HG03521 (cell line): ENCODE measurements at regions not wholly inside any gene's neighbourhood (a gene's known extent, or its start where the extent isn't known, plus 50 kb on each side); places are given as distances from the start of the nearest gene placed in this dataset.

Source experiments
- ATAC-seq: cut with Tn5 transposase; IDR thresholded peaks from one replicate; pipeline ENCODE4 v1.9.1; 2021; ENCODE audit warnings: mild to moderate bottlenecking, moderate library complexity; ENCODE audit not compliant: unreplicated experiment

- ATAC-seq = peak; percentile 66
Observed at GRCh38 chr3:147838652-147839051, 429.5 kb downstream of the ZIC1 start.

GRCh38 chr3:147843331-147843730 lies 434.2 kb downstream of the ZIC1 start:
- no peak for ATAC-seq

- no peak for ATAC-seq
Observed at GRCh38 chr3:147846293-147846692, 437.1 kb downstream of the ZIC1 start.

GRCh38 chr3:147846854-147847478 lies 437.8 kb downstream of the ZIC1 start:
- ATAC-seq = no peak

- no peak for ATAC-seq
Observed at GRCh38 chr3:147851062-147851461, 441.9 kb downstream of the ZIC1 start.

- no peak for ATAC-seq
Observed at GRCh38 chr3:147854542-147854941, 445.4 kb downstream of the ZIC1 start.

GRCh38 chr3:147864754-147865354 lies 455.7 kb downstream of the ZIC1 start:
- ATAC-seq = no peak

GRCh38 chr3:147866561-147866960 lies 457.4 kb downstream of the ZIC1 start:
- ATAC-seq = no peak

GRCh38 chr3:147872568-147872967 lies 463.4 kb downstream of the ZIC1 start:
- ATAC-seq = no peak

GRCh38 chr3:147875498-147875897 lies 466.3 kb downstream of the ZIC1 start:
- ATAC-seq = no peak

GRCh38 chr3:147881933-147882332 lies 472.8 kb downstream of the ZIC1 start:
- no peak for ATAC-seq

- ATAC-seq = no peak
Observed at GRCh38 chr3:147886879-147887278, 477.7 kb downstream of the ZIC1 start.

- no peak for ATAC-seq
Observed at GRCh38 chr3:147887797-147888196, 478.6 kb downstream of the ZIC1 start.

- peak; percentile 77 for ATAC-seq
Observed at GRCh38 chr3:147890114-147890513, 480.9 kb downstream of the ZIC1 start.

- no peak for ATAC-seq
Observed at GRCh38 chr3:147895509-147895908, 486.3 kb downstream of the ZIC1 start.

GRCh38 chr3:147900851-147901250 lies 491.7 kb downstream of the ZIC1 start:
- no peak for ATAC-seq

- no peak for ATAC-seq
Observed at GRCh38 chr3:147903026-147903425, 493.9 kb downstream of the ZIC1 start.

GRCh38 chr3:147904421-147904820 lies 495.3 kb downstream of the ZIC1 start:
- ATAC-seq = no peak

- ATAC-seq = no peak
Observed at GRCh38 chr3:147906285-147906684, 497.1 kb downstream of the ZIC1 start.

- no peak for ATAC-seq
Observed at GRCh38 chr3:147914532-147914931, 505.4 kb downstream of the ZIC1 start.

- ATAC-seq = no peak
Observed at GRCh38 chr3:147915057-147915456, 505.9 kb downstream of the ZIC1 start.

- no peak for ATAC-seq
Observed at GRCh38 chr3:147919496-147919895, 510.3 kb downstream of the ZIC1 start.

GRCh38 chr3:147921051-147921450 lies 511.9 kb downstream of the ZIC1 start:
- ATAC-seq = no peak
